Stimulated activated CD4-positive, alpha-beta T cell treated with anti-CD3 and anti-CD28 coated beads, Interleukin-1b, Interleukin-23, amount 100 ng/mL, for 48 hours (primary cell): ENCODE measurements at regions not wholly inside any gene's neighbourhood (a gene's known extent, or its start where the extent isn't known, plus 50 kb on each side); places are given as distances from the start of the nearest gene placed in this dataset.
"Not testable (repeated sequence)": the region's sequence is repeated elsewhere in the genome, so short reads cannot be mapped to it uniquely, and the experiment has no call there.

Source experiments
- DNase-seq: peaks from one replicate; pipeline ENCODE4 v3.0.0-alpha.2; 2020

DNA sequence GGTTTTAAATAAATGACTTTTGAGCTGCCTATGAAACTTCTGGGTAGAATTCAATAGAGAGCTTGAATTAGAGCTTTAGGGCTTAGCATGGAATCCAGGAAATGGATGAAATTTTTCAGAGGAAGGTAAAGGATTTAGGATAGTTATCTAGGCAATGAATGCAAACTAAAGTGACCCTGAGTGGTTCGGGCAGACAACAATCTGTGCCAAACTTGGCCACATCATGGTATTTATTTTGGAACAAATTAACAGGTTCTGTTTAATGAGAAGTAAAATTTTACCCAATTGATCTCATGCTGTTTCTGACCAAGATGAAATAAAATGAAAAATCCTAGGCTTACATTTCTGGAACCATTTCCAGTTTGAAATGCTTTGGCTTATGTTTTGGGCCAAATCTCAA is 934.4 kb downstream of the MAT2B start:
- no peak for DNase-seq

DNA sequence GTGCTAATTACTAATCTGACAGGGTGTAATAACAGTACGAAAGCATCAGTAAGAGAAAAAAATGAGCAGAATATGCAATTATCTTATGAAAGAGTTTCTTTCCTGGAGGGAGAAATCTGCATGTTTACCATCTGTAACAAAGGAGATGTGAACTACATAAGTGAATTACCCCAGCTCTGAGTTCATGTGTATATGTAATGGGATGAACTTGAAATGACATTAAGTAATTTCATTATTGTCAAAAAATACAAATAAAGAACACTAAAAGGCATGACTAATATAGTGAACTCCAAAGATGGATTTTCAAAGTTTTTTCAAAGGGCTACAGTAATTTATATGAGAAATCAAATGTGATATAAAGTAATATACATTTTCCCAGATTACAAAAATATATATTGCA is 944.0 kb downstream of the MAT2B start:
- no peak for DNase-seq

DNA sequence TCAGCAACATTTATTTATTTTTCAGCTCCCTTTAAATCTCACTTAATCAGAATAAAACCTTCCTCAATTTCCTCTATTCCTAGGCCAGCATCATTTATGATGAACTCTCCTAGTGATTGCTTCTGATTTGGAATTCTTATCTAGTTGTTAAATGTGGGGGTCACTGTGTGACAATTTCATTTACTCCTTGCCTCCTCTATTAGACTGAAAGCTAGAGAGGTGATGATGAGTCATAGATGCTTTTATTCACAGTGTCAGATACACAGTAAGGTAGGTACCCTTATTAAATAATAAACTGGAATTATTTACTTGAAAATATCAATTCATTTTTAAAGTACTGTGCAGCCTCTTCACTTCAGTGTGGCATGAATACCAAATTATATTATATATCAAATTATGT is 960.6 kb downstream of the MAT2B start:
- no peak for DNase-seq

DNA sequence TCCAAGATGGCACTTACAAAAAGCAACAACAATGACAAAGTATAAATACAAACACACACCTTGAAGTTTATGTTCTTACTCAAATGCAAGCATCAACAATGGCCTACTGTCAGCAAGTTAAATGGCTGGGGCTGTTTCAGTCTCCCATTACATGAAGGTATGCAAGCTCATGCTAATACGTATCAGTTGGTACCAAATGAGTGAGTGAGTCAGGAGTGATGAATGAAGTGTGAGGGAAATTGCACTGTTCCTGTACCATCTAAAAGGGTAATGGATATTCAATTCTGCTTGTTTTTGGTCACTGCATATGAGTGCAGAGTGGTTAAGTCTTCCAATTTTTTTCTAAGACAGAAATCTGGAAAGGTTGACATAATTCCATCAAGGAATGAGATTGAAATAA is 964.9 kb downstream of the MAT2B start:
- no peak for DNase-seq

DNA sequence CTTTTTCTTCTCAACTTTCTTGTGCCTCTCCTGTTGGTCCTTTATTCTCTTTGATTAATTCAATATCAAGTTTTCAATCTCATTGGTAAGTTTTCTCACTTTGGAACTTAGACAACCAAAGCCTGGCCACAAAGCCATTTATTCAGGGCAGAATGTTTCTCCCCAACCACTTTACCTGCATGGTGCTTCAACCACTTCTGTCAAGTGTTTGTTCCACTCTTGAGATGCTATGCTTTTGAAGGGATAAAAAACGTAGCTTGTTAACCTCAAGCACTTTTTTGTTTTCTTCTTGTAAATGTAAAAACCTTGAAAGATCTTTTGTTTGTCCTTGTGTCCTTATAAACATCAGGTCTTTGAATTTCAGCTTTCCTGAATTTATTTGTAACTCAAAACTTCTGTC is 966.7 kb downstream of the MAT2B start:
- no peak for DNase-seq

DNA sequence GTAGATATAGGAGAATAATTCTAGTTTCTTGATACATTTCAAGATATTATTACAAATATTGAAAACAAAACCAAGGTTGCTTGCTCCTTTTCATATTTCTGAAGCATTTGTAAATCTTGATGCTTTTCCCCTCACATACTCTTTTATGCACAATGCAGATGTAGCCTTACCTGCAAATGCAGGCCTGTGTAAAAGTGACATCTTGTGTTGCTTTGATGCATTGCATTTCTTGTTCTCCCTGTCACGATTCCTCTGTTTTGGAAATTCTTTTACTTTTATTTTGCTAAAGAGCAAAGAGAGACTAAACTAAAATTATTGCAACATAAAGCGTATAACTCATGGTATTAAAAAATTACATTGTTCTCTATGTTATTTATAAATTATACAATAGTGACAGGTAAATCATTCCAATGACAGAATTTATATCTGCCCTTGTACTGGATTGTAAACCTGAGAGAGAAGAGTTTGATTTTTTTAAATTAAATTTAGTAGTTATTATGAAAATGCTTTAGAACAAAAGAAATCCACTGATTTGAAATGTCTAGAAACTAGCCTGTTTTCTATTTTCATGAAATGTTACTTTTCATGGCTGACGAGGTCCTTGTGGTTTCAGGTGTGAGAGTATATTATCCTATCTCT is 970.0 kb downstream of the MAT2B start:
- DNase-seq: no peak

DNA sequence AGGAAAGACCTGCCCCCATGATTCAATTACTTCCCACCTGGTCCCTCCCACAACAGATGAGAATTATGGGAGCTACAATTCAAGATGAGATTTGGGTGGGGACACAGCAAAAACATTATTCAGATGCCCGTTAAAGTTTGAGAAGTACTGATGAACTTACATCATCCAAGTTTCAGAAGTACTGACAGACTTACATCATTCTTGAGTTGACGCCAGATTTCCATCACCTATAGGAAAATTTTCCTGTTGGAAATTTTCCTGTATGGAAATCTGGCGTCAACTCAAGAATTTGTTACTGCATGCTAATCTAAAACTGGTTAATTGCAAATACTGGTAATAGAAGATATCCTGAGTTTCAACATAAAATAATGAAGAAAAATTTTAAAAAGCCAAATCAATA is 975.9 kb downstream of the MAT2B start:
- no peak for DNase-seq

DNA sequence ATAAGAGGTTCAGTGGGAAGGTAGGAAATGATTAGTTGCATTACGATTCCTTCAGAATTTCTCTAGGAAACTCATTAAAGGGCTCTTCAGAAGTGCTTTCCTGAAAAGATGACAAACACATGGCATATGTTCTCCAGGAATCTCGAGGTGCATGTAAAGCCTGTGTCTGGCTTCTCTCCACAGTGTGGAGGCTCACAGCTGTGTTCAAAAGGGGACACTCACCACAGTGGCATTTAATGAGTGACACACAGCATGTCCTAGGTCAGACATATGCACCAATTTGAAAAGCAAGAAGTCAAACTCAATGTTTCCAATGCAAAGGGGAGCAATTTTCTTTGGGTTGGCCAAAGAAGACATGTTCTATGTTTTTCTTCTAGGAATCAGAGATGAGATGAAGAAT is 976.9 kb downstream of the MAT2B start:
- no peak for DNase-seq

DNA sequence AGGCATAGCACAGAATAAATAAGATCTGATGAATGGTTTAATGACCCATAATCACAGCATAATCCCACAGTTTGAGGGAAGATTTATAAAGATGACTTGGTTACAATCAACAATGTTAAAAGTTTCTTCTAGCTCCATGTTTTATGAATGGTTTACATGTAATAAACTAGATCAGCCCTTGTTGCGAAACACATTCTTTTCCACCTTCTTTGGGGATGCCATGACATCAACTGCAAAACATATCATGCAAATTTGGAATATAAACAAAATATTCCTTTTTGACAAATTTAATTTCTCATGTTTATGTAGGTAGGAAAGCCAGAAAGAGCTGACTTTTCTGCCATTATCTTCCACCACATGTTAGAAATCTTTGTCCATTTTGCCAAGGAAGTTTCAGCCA is 979.5 kb downstream of the MAT2B start:
- no peak for DNase-seq

DNA sequence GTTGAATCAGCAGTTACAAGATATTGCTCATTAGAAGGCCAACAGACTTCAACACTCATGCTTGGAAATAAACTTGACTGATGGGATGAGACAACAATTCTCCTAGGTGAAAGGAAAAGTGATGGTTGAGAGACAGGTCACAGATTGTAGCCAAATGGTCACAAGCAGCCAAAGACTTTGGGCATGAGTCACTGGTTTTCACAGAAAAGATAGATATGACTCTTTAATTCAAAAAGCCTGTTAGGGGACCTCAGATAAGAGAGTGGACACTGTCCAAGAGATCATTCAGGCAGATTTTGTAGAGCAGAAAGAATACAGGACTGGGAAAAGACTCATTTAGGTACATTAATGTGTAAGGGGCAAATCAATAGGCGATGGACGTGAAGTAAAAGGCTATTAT is 982.5 kb downstream of the MAT2B start:
- no peak for DNase-seq

DNA sequence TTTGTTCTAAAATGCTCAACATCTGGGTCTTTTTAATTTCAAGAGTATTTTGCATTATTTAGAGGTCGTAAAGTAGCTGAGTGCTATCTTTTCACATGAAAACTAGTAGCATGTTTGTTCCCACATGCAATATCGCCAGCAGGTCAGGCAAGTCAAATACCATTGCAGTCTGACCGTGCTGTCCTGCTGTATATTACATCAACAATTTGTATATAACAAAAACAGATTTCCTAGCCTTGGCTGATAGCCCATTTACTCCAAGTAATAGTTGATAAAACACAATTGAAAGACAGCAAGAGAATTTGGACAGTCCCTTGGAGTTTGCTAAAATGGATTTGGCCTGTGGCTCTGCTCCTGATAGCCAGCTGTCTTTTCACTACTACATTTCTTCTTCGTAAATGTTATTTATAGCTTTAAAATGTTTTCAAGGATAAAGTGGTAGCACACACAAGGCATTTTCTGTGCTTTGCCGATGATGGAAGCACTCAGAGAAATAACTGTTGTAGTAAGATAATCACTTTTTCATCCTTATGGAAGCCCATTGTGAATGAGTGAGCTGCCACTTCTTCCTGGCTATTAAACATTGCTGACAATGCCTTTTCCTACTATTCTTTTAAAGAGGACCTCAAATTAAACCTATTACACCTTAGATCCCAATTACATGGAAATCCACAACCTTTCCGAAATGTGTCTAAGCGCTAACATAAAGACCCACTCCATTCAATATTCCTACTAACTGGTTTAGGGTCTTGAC is 992.1 kb downstream of the MAT2B start:
- no peak for DNase-seq

DNA sequence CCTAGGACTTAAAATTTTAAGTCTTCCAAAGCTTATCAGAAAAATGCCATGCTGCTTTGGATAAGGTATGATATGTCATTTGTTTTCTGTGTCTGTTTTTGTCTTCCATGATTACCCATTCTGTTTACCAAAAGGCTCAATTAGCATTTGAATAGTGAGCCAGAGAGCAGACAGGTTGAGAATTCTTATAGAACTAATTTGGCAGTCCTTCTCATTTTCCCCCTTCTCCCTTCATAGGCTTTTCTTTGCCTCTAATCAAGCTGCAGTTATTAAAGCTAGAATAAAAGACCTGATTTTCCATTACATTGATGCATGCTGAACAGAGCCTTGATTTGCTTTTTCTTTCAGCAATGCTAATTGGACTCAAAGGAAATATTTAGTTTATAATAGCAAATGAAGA is 993.0 kb downstream of the MAT2B start:
- no peak for DNase-seq

DNA sequence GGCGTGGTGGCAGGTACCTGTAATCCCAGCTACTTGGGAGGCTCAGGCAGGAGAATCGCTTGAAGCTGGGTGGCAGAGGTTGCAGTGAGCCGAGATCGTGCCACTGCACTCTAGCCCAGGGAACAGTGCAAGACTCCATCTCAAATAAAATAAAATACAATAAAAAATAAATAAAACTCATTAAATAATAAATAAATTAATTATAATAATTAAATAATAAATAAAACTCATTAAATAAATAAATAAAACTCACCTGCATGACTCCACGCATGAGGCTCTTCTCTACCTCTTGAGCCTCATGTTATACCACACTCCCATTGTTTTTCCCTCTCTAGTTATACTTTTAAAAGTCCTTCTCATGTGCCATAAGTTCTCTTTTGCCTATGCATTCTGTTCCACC is 995.4 kb downstream of the MAT2B start:
- no peak for DNase-seq

DNA sequence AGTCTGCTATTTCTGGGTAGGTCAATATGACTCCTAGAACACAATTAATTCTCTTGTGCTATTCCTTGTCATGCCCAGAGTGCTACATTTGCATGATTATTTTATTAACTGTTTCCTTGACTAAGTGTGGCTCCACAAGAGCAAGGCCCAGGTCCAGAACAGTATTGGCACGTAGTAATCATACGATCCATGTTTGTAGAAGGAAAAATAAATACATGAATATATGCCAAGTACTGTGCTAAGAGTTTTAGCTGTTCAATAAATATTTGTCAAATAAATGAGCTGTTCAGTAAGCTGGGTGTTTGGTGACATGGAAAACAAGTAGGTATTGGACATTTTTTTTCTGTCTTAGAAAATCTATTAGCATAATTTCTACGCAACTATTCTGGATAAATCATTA is 995.9 kb downstream of the MAT2B start:
- DNase-seq: no peak

DNA sequence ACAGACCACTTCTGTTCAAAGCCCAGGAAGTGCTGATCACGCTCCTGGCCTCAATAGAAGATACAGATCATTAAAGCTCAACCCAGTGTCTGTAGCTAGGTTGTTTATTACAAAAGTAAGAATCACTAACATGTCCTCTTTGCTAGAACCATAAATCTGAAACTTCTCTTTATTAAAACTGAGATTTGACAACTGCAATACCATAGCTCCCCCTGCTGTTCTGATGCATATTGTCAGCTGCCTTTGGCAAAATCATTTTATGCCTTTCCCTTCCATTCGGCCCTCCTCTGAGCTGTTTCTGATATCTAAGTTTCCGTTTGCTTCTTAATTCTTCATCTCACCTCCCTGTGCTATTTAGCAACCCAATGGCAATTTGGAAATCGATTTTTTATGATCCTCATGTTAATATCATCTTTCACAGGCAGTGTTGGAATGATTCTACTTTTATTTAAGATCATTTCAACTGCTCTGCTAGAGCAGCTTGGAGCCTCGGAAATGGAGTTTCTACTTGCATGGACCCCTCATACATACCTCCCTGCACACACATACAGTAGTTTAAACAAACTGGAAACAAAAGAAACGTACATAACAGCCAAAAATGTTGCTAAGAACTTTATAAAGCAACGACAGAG is 998.8 kb downstream of the MAT2B start:
- no peak for DNase-seq

DNA sequence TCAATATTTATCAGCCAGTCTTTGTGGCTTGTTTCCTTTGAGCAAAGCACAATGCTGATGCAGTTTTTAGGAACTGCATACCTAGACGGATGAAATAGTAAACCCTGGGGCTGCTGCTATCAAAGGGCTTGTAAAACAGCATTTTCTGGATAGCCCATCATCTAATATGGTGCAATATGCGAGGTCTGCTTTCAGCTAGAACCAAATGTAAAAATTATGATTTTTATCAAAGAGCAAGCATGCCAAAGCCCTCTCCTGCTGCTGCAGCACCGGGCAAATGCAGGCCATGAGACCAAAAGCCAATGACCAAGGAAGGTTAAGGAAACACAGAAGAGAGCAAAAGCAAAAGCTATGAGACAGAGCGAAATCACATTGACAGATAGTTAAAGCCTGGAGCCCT is 1000.4 kb downstream of the MAT2B start:
- no peak for DNase-seq

DNA sequence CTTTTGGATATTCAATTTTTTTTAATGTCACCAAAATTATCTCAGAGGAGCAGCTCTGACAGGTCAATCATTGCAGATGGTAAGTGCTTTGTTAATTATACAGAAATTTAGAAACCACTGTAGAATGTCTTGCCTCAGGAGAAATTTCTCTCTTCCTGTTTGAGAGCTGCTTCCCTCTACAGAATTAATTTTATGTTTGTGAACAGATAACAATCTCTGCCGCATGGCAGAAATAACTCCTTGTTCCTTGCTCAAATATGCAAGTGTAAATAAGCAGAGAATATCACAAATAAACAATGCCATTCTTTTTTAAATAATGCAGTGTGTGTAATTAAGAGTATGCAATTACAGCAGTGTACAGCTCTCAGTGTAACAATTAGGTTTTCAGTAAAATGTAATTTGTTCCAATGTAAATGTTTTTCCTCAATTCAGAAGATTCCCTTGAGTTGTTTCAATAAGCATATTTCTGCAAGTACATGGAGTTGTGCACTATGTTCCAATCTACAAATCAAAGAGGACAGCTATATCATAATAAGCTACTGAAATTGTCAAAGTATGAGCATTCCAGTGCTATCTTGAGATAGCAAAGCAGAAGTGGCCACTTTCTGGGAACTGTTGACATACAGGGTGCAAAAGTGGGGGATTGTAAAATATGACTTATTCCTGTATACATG is 1012.8 kb downstream of the MAT2B start:
- DNase-seq: no peak

DNA sequence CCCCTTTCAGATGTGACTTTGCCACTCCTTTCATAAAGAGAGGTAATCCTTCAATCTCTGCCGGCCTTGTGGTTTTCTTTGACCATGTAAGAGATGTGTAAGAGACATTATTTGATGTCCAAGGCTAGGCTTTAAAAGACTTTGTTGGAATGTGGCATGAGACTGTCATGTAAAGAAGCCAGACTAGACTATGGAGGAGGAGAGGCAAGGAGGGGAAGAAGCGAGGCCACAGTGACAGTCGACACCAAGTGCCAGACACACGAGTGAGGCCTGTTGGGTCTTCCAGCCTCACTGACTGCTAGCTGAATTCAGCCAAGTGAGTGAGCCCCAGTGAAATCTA is 1013.3 kb downstream of the MAT2B start:
- DNase-seq: no peak

DNA sequence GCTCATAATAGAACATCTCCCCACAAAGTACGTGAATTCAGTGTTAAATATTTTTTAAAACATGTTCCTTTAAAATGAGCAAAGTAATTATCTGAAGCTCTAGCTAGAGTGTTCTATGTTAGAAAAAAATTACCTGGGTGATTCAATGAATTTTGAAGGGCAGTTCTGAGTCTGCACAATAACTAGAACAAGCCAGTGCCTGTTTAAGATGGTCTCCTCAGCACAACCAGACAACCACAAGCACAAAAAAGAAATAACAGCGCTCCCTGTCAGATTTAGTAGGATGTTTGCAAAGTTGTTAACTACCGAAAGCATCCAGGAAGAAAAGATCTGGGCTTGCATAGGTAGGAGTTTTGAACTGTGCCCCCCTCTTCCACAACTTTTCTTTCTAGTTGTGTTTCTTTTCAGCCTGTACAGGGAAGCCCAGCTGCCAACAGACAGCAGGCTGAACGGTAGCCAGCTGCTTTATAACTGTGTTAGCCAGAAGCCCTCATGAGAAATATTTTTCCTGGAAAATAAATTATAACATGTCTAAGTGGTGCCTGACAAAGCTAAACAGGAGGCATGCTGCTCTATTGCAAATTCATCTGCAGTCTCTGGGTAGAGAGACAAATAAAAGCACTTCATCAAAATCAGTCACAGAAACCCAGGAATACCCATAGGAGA is 1026.9 kb downstream of the MAT2B start:
- no peak for DNase-seq

DNA sequence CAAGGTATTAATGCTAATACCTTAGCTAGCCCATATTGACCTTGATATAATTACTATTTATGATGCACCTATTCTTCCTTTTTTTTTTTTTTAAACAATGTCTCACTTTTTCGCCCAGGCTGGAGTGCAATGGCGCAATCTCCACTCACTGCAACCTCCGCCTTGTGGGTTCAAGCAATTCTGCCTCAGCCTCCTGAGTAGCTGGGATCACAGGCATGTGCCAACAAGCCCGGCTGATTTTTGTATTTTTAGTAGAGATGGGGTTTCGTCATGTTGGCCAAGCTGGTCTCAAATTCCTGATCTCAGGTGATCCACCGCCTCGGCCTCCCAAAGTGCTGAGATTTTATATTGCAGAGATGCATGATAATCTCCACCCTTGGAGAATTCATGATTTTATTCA is 1028.0 kb downstream of the MAT2B start:
- DNase-seq: not testable (repeated sequence)

DNA sequence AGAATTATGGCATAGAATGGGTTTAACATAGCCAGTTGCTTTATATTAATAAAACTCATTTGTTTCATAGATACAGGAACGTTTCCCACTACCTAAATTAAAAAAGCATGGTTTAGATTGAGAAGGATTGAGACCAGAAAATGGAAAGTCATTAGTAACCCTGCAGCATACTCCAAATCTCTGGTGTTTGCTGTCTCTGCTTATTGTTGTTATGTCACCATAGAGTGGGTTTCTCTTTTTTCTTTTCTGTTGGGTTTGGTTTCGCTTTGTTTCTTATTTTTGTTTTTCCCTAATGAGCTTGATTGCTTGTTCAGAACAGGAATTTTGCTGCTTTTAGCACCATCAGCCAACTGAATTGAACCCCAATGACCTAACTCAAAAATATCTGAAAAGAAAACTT is 1034.8 kb downstream of the MAT2B start:
- DNase-seq: no peak

DNA sequence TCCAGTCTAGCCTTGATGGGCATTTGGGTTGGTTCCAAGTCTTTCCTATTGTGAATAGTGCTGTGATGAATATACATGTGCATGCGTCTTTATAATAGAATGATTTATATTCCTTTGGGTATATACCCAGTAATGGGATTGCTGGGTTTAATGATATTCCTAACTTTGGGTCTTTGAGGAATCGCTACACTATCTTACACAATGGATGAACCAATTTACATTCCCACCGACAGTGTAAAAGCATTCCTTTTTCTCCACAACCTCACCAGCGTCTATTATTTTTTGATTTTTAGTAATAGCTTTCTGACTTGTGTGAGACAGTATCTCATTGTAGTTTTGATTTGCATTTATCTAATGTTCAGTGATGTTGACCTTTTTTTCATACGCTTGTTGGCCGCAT is 1040.1 kb downstream of the MAT2B start:
- DNase-seq: no peak

DNA sequence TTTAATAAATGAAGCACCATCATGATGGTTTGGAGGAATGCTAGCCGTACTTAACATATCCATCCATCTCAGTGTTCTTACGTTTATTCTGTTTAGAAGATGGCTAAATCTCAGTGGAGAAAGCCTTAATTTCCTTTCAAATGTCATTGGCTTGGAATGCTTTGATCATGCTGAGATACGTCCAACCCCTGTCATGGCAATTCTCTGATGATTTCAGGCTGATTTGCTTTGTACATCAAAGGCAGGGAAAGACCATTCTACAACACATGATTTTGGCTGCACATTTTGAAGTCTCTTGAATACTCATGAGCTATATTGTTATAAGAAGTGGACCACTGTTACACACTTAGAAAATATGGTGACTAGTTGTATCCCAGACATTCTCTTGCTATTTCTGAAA is 1048.4 kb downstream of the MAT2B start:
- DNase-seq: no peak

DNA sequence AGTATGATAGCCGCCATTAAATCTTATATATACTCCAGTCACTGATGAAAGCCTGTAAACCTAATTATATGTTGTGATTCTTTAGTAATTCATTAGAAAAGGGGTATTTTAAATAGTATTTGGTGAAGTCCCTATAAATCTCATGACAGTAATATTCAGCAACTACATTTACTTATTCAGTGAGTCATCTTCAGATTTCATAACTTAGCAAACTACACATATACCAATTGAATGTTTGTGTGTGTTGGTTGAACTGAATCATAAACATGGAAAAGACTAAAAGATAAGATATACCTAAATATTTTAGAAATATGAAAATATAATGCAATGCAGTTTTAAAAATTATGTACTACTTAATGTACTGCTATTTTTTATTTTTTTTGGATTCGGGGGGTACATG is 1050.4 kb downstream of the MAT2B start:
- DNase-seq: no peak
